ENCODE measurements at regions not wholly inside any gene's neighbourhood (a gene's known extent, or its start where the extent isn't known, plus 50 kb on each side); places are given as distances from the start of the nearest gene placed in this dataset.

DNA sequence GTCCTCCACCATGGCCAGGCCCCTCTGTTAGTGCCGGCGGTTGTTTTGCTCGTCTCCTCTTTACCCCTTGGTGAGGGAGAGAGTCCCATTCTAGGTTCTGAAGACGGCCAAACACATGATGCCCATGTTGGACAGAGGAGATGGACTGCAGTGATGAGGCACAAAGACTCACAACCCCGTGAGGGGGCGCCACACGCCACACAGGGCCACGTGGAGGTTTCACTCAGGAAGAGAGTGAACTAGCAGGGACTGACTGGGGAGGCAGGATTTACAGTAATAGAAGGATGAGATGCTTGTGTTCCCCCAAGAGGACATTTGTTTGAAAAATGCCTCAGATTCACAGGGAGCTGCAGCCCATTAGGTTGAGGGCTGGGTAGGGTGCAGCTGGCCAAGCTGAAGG is 655.3 kb upstream of the FRG1 start:
- H3K27ac ChIP-seq (ENCODE audit: low read length, poor library complexity, severe bottlenecking): no peak overlapping the region
- H4K8ac ChIP-seq (ENCODE audit: low read length): no peak overlapping the region
- no peak overlapping the region for H2BK5ac ChIP-seq (ENCODE audit: low read depth, low read length, poor library complexity, severe bottlenecking)
- H2AFZ ChIP-seq (ENCODE audit: low read depth, low read length): no peak overlapping the region
- no peak overlapping the region for H3K4ac ChIP-seq (ENCODE audit: low read depth in 1 of 2, low read length in 2 of 2)
- H2AK5ac ChIP-seq (ENCODE audit: low read length, severe bottlenecking): no peak overlapping the region
- H2BK12ac ChIP-seq (ENCODE audit: low read length in 2 of 2): no peak overlapping the region
- no peaks in the 10 kb centered on the region for H3K36me3 ChIP-seq (ENCODE audit: control insufficient read depth in 1 of 2, insufficient read depth in 2 of 2, low read depth in 1 of 2, low read length in 2 of 2)
- DNase-seq: no peak
- no peak overlapping the region for H4K91ac ChIP-seq (ENCODE audit: low read length)
- no peak overlapping the region for H3K4me3 ChIP-seq (ENCODE audit: insufficient read depth in 1 of 2, low read depth in 1 of 2, low read length in 2 of 2)
- H3K27me3 ChIP-seq (ENCODE audit: control insufficient read depth in 1 of 2, insufficient read depth in 1 of 2, low read length in 2 of 2): no peaks in the 10 kb centered on the region
- no peak overlapping the region for H3K14ac ChIP-seq (ENCODE audit: low read length in 2 of 2)
- H3K4me1 ChIP-seq (ENCODE audit: control insufficient read depth, insufficient read depth, low read depth, low read length): no peaks in the 10 kb centered on the region
- H3K18ac ChIP-seq (ENCODE audit: low read depth in 1 of 2, low read length in 2 of 2): no peak overlapping the region
- H3K4me2 ChIP-seq (ENCODE audit: low read length, poor library complexity, severe bottlenecking): no peak overlapping the region
- WGBS: 57% methylated on average over 8 of the region's 8 CpGs
- no peak overlapping the region for H3K9ac ChIP-seq (ENCODE audit: low read length)
- peaks cover 10% of the 10 kb centered on the region for H3K9me3 ChIP-seq (ENCODE audit: control insufficient read depth, low read length)
- no peak overlapping the region for H3K23ac ChIP-seq (ENCODE audit: low read length in 2 of 2)
- no peak overlapping the region for H2BK120ac ChIP-seq (ENCODE audit: low read depth, low read length)
- no peaks in the 10 kb centered on the region for H3K79me1 ChIP-seq (replicated peaks; ENCODE audit: low read length, poor library complexity, severe bottlenecking)
- no peak overlapping the region for H2BK15ac ChIP-seq (ENCODE audit: low read depth, poor library complexity, severe bottlenecking)

DNA sequence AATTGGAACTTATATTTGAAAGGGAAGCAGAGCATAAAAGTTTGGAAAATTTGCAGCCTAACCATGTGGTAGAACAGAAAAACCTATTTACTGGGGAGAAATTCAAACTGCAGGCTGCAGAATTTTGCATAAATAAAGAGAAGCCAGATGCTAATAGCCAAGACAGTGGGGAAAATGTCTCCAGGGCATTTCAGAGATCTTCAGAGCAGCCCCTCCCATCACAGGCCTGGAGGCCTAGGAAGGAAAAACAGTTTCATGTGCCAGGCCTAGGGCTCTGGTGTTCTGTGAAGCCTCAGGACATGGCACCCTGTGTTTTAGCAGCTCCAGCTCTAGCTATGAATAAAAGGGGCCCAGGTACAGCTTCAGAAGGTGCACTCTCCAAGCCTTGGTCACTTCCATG is 648.7 kb upstream of the FRG1 start:
- no peak overlapping the region for H3K4ac ChIP-seq (ENCODE audit: low read depth in 1 of 2, low read length in 2 of 2)
- no peaks in the 10 kb centered on the region for H3K27me3 ChIP-seq (ENCODE audit: control insufficient read depth in 1 of 2, insufficient read depth in 1 of 2, low read length in 2 of 2)
- H2AFZ ChIP-seq (ENCODE audit: low read depth, low read length): no peak overlapping the region
- peaks cover 1% of the 10 kb centered on the region for H3K9me3 ChIP-seq (ENCODE audit: control insufficient read depth, low read length)
- H3K36me3 ChIP-seq (ENCODE audit: control insufficient read depth in 1 of 2, insufficient read depth in 2 of 2, low read depth in 1 of 2, low read length in 2 of 2): no peaks in the 10 kb centered on the region
- no peaks in the 10 kb centered on the region for H3K4me1 ChIP-seq (ENCODE audit: control insufficient read depth, insufficient read depth, low read depth, low read length)
- H3K4me2 ChIP-seq (ENCODE audit: low read length, poor library complexity, severe bottlenecking): no peak overlapping the region
- no peak for DNase-seq
- H4K8ac ChIP-seq (ENCODE audit: low read length): no peak overlapping the region
- no peak overlapping the region for H2BK12ac ChIP-seq (ENCODE audit: low read length in 2 of 2)
- H2AK5ac ChIP-seq (ENCODE audit: low read length, severe bottlenecking): no peak overlapping the region
- H2BK15ac ChIP-seq (ENCODE audit: low read depth, poor library complexity, severe bottlenecking): no peak overlapping the region
- H3K18ac ChIP-seq (ENCODE audit: low read depth in 1 of 2, low read length in 2 of 2): no peak overlapping the region
- H3K79me1 ChIP-seq (replicated peaks; ENCODE audit: low read length, poor library complexity, severe bottlenecking): no peaks in the 10 kb centered on the region
- H3K27ac ChIP-seq (ENCODE audit: low read length, poor library complexity, severe bottlenecking): no peak overlapping the region
- no peak overlapping the region for H3K4me3 ChIP-seq (ENCODE audit: insufficient read depth in 1 of 2, low read depth in 1 of 2, low read length in 2 of 2)
- no peak overlapping the region for H3K9ac ChIP-seq (ENCODE audit: low read length)
- no peak overlapping the region for H2BK120ac ChIP-seq (ENCODE audit: low read depth, low read length)
- H4K91ac ChIP-seq (ENCODE audit: low read length): no peak overlapping the region
- no peak overlapping the region for H3K14ac ChIP-seq (ENCODE audit: low read length in 2 of 2)
- no peak overlapping the region for H2BK5ac ChIP-seq (ENCODE audit: low read depth, low read length, poor library complexity, severe bottlenecking)
- H3K23ac ChIP-seq (ENCODE audit: low read length in 2 of 2): no peak overlapping the region

DNA sequence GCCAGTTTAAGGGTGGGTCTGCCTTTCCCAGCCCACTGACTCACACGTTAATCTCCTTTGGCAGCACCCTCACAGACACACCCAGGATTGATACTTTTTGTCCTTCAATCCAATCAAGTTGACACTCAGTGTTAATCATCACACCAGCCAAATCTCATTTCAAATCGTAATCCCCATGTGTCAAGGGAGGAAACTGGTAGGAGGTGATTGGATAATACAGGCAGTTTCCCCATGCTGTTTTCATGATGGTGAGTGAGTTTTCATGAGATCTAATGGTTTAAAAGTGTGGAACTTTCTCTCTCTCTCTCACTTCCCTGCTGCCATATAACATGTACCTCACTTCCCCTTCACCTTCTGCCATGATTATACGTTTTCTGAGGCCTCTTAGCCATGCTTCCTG is 647.2 kb upstream of the FRG1 start:
- Histone ChIP-seq H3K18ac (ENCODE audit: low read depth in 1 of 2, low read length in 2 of 2) (no peak overlapping the region), H2BK15ac (ENCODE audit: low read depth, poor library complexity, severe bottlenecking) (no peak overlapping the region), H3K4me1 (ENCODE audit: control insufficient read depth, insufficient read depth, low read depth, low read length) (no peaks in the 10 kb centered on the region), H3K4me3 (ENCODE audit: insufficient read depth in 1 of 2, low read depth in 1 of 2, low read length in 2 of 2) (no peak overlapping the region), H4K91ac (ENCODE audit: low read length) (no peak overlapping the region), H2BK12ac (ENCODE audit: low read length in 2 of 2) (no peak overlapping the region), H4K8ac (ENCODE audit: low read length) (no peak overlapping the region), H3K4me2 (ENCODE audit: low read length, poor library complexity, severe bottlenecking) (no peak overlapping the region), H2BK5ac (ENCODE audit: low read depth, low read length, poor library complexity, severe bottlenecking) (no peak overlapping the region), H3K14ac (ENCODE audit: low read length in 2 of 2) (no peak overlapping the region), H2BK120ac (ENCODE audit: low read depth, low read length) (no peak overlapping the region), H3K23ac (ENCODE audit: low read length in 2 of 2) (no peak overlapping the region), H3K9me3 (ENCODE audit: control insufficient read depth, low read length) (no peaks in the 10 kb centered on the region), H3K27me3 (ENCODE audit: control insufficient read depth in 1 of 2, insufficient read depth in 1 of 2, low read length in 2 of 2) (no peaks in the 10 kb centered on the region), H3K36me3 (ENCODE audit: control insufficient read depth in 1 of 2, insufficient read depth in 2 of 2, low read depth in 1 of 2, low read length in 2 of 2) (no peaks in the 10 kb centered on the region), H3K9ac (ENCODE audit: low read length) (no peak overlapping the region), H3K4ac (ENCODE audit: low read depth in 1 of 2, low read length in 2 of 2) (no peak overlapping the region), H2AK5ac (ENCODE audit: low read length, severe bottlenecking) (no peak overlapping the region), H2AFZ (ENCODE audit: low read depth, low read length) (no peak overlapping the region), H3K27ac (ENCODE audit: low read length, poor library complexity, severe bottlenecking) (no peak overlapping the region), H3K79me1 (replicated peaks; ENCODE audit: low read length, poor library complexity, severe bottlenecking) (no peaks in the 10 kb centered on the region)
- DNase-seq: no peak
- 54% methylated on average over 2 of the region's 3 CpGs for WGBS

DNA sequence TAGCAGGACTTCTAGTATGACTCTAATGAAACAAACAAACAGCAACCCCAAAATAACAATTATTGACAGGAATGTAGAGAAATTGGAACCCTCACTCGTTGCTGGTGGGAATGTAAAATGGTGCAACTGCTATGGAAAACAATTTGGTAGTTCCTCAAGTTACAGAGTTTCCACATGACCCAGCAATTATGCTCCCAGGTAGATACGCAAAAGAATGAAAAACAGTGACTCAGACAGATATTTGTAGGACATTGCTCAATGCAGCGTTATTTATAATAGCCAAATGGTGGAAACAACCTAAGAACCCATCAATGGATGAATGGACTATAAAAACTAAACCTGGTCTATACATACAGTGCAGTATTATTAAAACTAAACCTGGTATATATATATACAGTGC is 646.1 kb upstream of the FRG1 start:
- H4K91ac ChIP-seq (ENCODE audit: low read length): no peak overlapping the region
- H2AFZ ChIP-seq (ENCODE audit: low read depth, low read length): no peak overlapping the region
- no peaks in the 10 kb centered on the region for H3K79me1 ChIP-seq (replicated peaks; ENCODE audit: low read length, poor library complexity, severe bottlenecking)
- no peak overlapping the region for H2BK120ac ChIP-seq (ENCODE audit: low read depth, low read length)
- 92% methylated on average over 2 of the region's 3 CpGs for WGBS
- no peak overlapping the region for H3K9ac ChIP-seq (ENCODE audit: low read length)
- no peaks in the 10 kb centered on the region for H3K36me3 ChIP-seq (ENCODE audit: control insufficient read depth in 1 of 2, insufficient read depth in 2 of 2, low read depth in 1 of 2, low read length in 2 of 2)
- H3K23ac ChIP-seq (ENCODE audit: low read length in 2 of 2): no peak overlapping the region
- H3K9me3 ChIP-seq (ENCODE audit: control insufficient read depth, low read length): no peaks in the 10 kb centered on the region
- H3K4me1 ChIP-seq (ENCODE audit: control insufficient read depth, insufficient read depth, low read depth, low read length): no peaks in the 10 kb centered on the region
- H2BK12ac ChIP-seq (ENCODE audit: low read length in 2 of 2): no peak overlapping the region
- no peak overlapping the region for H2BK5ac ChIP-seq (ENCODE audit: low read depth, low read length, poor library complexity, severe bottlenecking)
- H3K14ac ChIP-seq (ENCODE audit: low read length in 2 of 2): no peak overlapping the region
- no peak overlapping the region for H4K8ac ChIP-seq (ENCODE audit: low read length)
- DNase-seq: no peak
- no peak overlapping the region for H3K4me2 ChIP-seq (ENCODE audit: low read length, poor library complexity, severe bottlenecking)
- no peaks in the 10 kb centered on the region for H3K27me3 ChIP-seq (ENCODE audit: control insufficient read depth in 1 of 2, insufficient read depth in 1 of 2, low read length in 2 of 2)
- no peak overlapping the region for H3K4me3 ChIP-seq (ENCODE audit: insufficient read depth in 1 of 2, low read depth in 1 of 2, low read length in 2 of 2)
- H3K4ac ChIP-seq (ENCODE audit: low read depth in 1 of 2, low read length in 2 of 2): no peak overlapping the region
- H3K18ac ChIP-seq (ENCODE audit: low read depth in 1 of 2, low read length in 2 of 2): no peak overlapping the region
- no peak overlapping the region for H3K27ac ChIP-seq (ENCODE audit: low read length, poor library complexity, severe bottlenecking)
- no peak overlapping the region for H2AK5ac ChIP-seq (ENCODE audit: low read length, severe bottlenecking)
- no peak overlapping the region for H2BK15ac ChIP-seq (ENCODE audit: low read depth, poor library complexity, severe bottlenecking)
